GM12878 (cell line): ENCODE measurements at regions not wholly inside any gene's neighbourhood (a gene's known extent, or its start where the extent isn't known, plus 50 kb on each side); places are given as distances from the start of the nearest gene placed in this dataset.

ENCODE experiments used
- ATAC-seq: fragments of 200-7000 bp; cut with Tn5 transposase; 3 replicates; pipeline ENCODE4 v1.9.1; 2020; ENCODE audit warnings: mild to moderate bottlenecking, moderate library complexity
- BruUV-seq: library from RNA; stranded (reverse); fragments of 400-500 nt; replicated peaks from 2 replicates; lab custom pipeline; 2021; lab: Mats Ljungman, UMichigan
- CTCF ChIA-PET: fragments of 300-600 bp; sonication (Branson Sonifier 250); formaldehyde crosslinking; extraction: SDS; loops from one replicate; lab custom pipeline; 2021; ENCODE audit warnings: inconsistent platforms; lab: Yijun Ruan, JAX
- POLR2A ChIA-PET: fragments of 350-600 bp; formaldehyde crosslinking; extraction: SDS; loops from one replicate; lab custom pipeline; 2021; ENCODE audit warnings: inconsistent platforms; lab: Charles Lee
- RAD21 ChIA-PET: fragments of 300-600 bp; sonication (Branson Sonifier 250); formaldehyde crosslinking; loops from one replicate; lab custom pipeline; 2023; ENCODE audit warnings: antibody characterized with exemption; ENCODE audit not compliant: unreplicated experiment; lab: Charles Lee
- SMC1A ChIA-PET: fragments of 300-600 bp; sonication (Branson Sonifier 250); formaldehyde crosslinking; loops from one replicate; lab custom pipeline; 2023; ENCODE audit not compliant: unreplicated experiment, uncharacterized antibody; lab: Charles Lee
- DNase-seq: peaks from one replicate; pipeline ENCODE4 v3.0.0-alpha.2; 2011; ENCODE audit warnings: low read depth, low spot score
- FAIRE-seq: peaks from 3 replicates; lab custom pipeline; 2011; peaks lifted over from hg19 to GRCh38; lab: Jason Lieb, UNC
- H2AFZ ChIP-seq: 2 replicates; pipeline ENCODE4 v1.6.0; 2011; ENCODE audit warnings: low read depth, low read length, control low read depth; ENCODE audit not compliant: control insufficient read depth
- H3K27ac ChIP-seq: 2 replicates; pipeline ENCODE4 v1.5.1; 2011; ENCODE audit warnings: control low read depth; ENCODE audit not compliant: control insufficient read depth, insufficient read depth
- H3K27me3 ChIP-seq, 2 experiments: replicated peaks in 1 of 2; 2 replicates each; pipeline versions ENCODE4 v1.6.0 to v1.6.1; 2011; ENCODE audit warnings: low read length in 1 of 2; ENCODE audit not compliant: control insufficient read depth in 2 of 2, insufficient read depth in 2 of 2
- H3K36me3 ChIP-seq, 2 experiments: 2 replicates each; pipeline ENCODE4 v1.5.1; 2011; ENCODE audit warnings: low read length in 1 of 2; ENCODE audit not compliant: control insufficient read depth in 2 of 2, insufficient read depth in 2 of 2
- H3K4me1 ChIP-seq: 2 replicates; pipeline ENCODE4 v1.6.1; 2011; ENCODE audit warnings: mild to moderate bottlenecking, low read length, moderate library complexity, mixed read lengths; ENCODE audit not compliant: control insufficient read depth, insufficient read depth
- H3K4me2 ChIP-seq: 2 replicates; pipeline ENCODE4 v1.6.0; 2011; ENCODE audit warnings: control low read depth; ENCODE audit not compliant: control insufficient read depth, insufficient read depth
- H3K4me3 ChIP-seq: fragments of 200-600 bp; sonication (generic); 2 replicates; pipeline ENCODE4 v1.5.1; 2016
- H3K79me2 ChIP-seq: 2 replicates; pipeline ENCODE4 v1.6.0; 2011; ENCODE audit warnings: low read length; ENCODE audit not compliant: control insufficient read depth, insufficient read depth
- H3K9ac ChIP-seq: 2 replicates; pipeline ENCODE4 v1.8.0; 2011; ENCODE audit warnings: low read length, control low read depth, mixed read lengths; ENCODE audit not compliant: control insufficient read depth, insufficient read depth
- H3K9me3 ChIP-seq: replicated peaks from 3 replicates; pipeline ENCODE4 v1.5.1; 2011; ENCODE audit warnings: mild to moderate bottlenecking, low read length; ENCODE audit not compliant: control insufficient read depth, insufficient read depth
- H4K20me1 ChIP-seq: 2 replicates; pipeline ENCODE4 v1.6.0; 2011; ENCODE audit not compliant: control insufficient read depth, insufficient read depth
- BRCA1 ChIP-seq: IDR thresholded peaks from 2 replicates; pipeline ENCODE4 v1.6.1; 2011; ENCODE audit warnings: low read depth, low read length, improper control_type of control experiment
- CEBPB ChIP-seq, 2 experiments: fragments of 150-350 bp in 1 of 2; IDR thresholded peaks; 2 replicates each; pipeline ENCODE4 v1.6.1; 2012 to 2014; ENCODE audit warnings: low read depth in 2 of 2, low read length in 2 of 2, borderline replicate concordance in 1 of 2, inconsistent platforms in 1 of 2
- CTCF ChIP-seq, 3 experiments: IDR thresholded peaks in 2 of 3; conservative IDR thresholded peaks in 1 of 3; 2 replicates each; pipeline ENCODE4 v1.5.1; 2011; ENCODE audit warnings: low read depth in 3 of 3, low read length in 3 of 3, mild to moderate bottlenecking in 3 of 3, control low read depth in 2 of 3, moderate library complexity in 2 of 3, inconsistent platforms in 1 of 3, mixed read lengths in 1 of 3; ENCODE audit not compliant: control insufficient read depth in 2 of 3, insufficient read depth in 1 of 3; ENCODE audit errors: extremely low read depth in 1 of 3
- E2F4 ChIP-seq: IDR thresholded peaks from 2 replicates; pipeline ENCODE4 v1.6.1; 2012; ENCODE audit warnings: low read depth, low read length, improper control_type of control experiment
- E2F8 ChIP-seq: fragments of 450-650 bp; IDR thresholded peaks from 2 replicates; pipeline ENCODE4 v1.6.1; 2018; ENCODE audit warnings: mild to moderate bottlenecking, low read depth, moderate library complexity; ENCODE audit not compliant: partially characterized antibody
- GATAD2B ChIP-seq: fragments of 450-650 bp; conservative IDR thresholded peaks from 2 replicates; pipeline ENCODE4 v1.6.1; 2017; ENCODE audit warnings: low read depth, mild to moderate bottlenecking, moderate library complexity
- IKZF1 ChIP-seq: fragments of 450-650 bp; conservative IDR thresholded peaks from 2 replicates; pipeline ENCODE4 v1.6.1; 2017; ENCODE audit warnings: antibody characterized with exemption, mild to moderate bottlenecking
- KLF5 ChIP-seq: fragments of 450-650 bp; IDR thresholded peaks from 2 replicates; pipeline ENCODE4 v1.6.1; 2014; ENCODE audit warnings: mild to moderate bottlenecking; ENCODE audit not compliant: partially characterized antibody
- MEF2B ChIP-seq: fragments of 450-650 bp; IDR thresholded peaks from 2 replicates; pipeline ENCODE4 v1.6.1; 2018; ENCODE audit warnings: mild to moderate bottlenecking, moderate library complexity; ENCODE audit not compliant: partially characterized antibody, poor library complexity, severe bottlenecking
- NRF1 ChIP-seq: conservative IDR thresholded peaks from 2 replicates; pipeline ENCODE4 v1.6.1; 2011; ENCODE audit warnings: mild to moderate bottlenecking, low read depth, low read length, improper control_type of control experiment
- POLR2AphosphoS2 ChIP-seq: IDR thresholded peaks from 2 replicates; pipeline ENCODE4 v1.6.1; 2011; ENCODE audit warnings: low read depth, mild to moderate bottlenecking, low read length, improper control_type of control experiment, moderate library complexity
- SP1 ChIP-seq: IDR thresholded peaks from one replicate; pipeline ENCODE4 v1.6.1; 2011; ENCODE audit warnings: low read depth, low read length
- SPI1 ChIP-seq: IDR thresholded peaks from 2 replicates; pipeline ENCODE4 v1.6.1; 2011; ENCODE audit warnings: low read depth, mild to moderate bottlenecking, low read length, moderate library complexity, borderline replicate concordance; ENCODE audit not compliant: insufficient read depth
- SUPT20H ChIP-seq: IDR thresholded peaks from 2 replicates; pipeline ENCODE4 v1.6.1; 2011; ENCODE audit warnings: low read depth, mild to moderate bottlenecking, low read length, moderate library complexity, borderline replicate concordance; ENCODE audit not compliant: control insufficient read depth
- whole genome bisulfite sequencing: methylation state at CpG from one replicate; pipeline ENCODE4 v1.1.6; 2016; ENCODE audit warnings: low lambda C conversion rate; ENCODE audit not compliant: insufficient replicate concordance, insufficient coverage; ENCODE audit errors: missing lambda C conversion rate; 5-methylcytosine and 5-hydroxymethylcytosine counted together
- in situ Hi-C: fragments of 300-500 bp; cut with MboI; formaldehyde crosslinking; loops from 9 replicates; pipeline ENCODE4 v1.14.3; 2018; ENCODE audit warnings: mixed read lengths
- intact Hi-C: fragments of 100-400 bp; cut with micrococcal nuclease; formaldehyde crosslinking; loops from one replicate; pipeline ENCODE4 v1.14.2; 2022; ENCODE audit not compliant: unreplicated experiment

GRCh38 chr4:52312722-52313121 lies 261.6 kb downstream of the SPATA18 start (continued):
- TF ChIP-seq E2F8 (no peak), POLR2AphosphoS2 (no peak)

GRCh38 chr4:52317361-52317879 lies 266.3 kb downstream of the SPATA18 start:
- Histone ChIP-seq H4K20me1 (no peaks in the 10 kb centered on the region), H3K4me2 (no peak overlapping the region), H3K4me3 (no peak overlapping the region), H3K36me3 (no peaks in the 10 kb centered on the region), H3K9ac (no peak overlapping the region), H3K9me3 (no peaks in the 10 kb centered on the region), H3K79me2 (no peaks in the 10 kb centered on the region), H3K4me1 (no peaks in the 10 kb centered on the region), H3K27ac (no peak overlapping the region), H3K27me3 (no peaks in the 10 kb centered on the region), H2AFZ (no peak overlapping the region)
- 0% methylated on average over 3 of the region's 3 CpGs for WGBS
- intact Hi-C loops = no loop called here
- in situ Hi-C loops = no loop called here
- ATAC-seq (no peak), FAIRE-seq (no peak), DNase-seq (no peak)
- RAD21 ChIA-PET = no interaction called here
- CTCF ChIA-PET = interaction anchor here (0.7 kb wide), 1 partner anchor 439 kb away, joined by 3 read pairs; no protein-coding TSS in a partner anchor
- no TSS peak for BruUV-seq
- POLR2A ChIA-PET = no interaction called here
- SMC1A ChIA-PET = no interaction called here
- TF ChIP-seq GATAD2B (no peak), E2F4 (no peak), SPI1 (no peak), NRF1 (no peak), CEBPB (IDR thresholded peaks at IDR 0.05; ENCODE audit: borderline replicate concordance in 1 of 2, low read depth in 2 of 2, low read length in 2 of 2) (no peak), SP1 (no peak), IKZF1 (no peak), SUPT20H (no peak), BRCA1 (no peak), KLF5 (no peak), CTCF (IDR thresholded peaks at IDR 0.05 in 2 of 3, conservative IDR thresholded peaks at IDR 0.05 in 1 of 3; ENCODE audit: control insufficient read depth in 2 of 3, extremely low read depth in 1 of 3, insufficient read depth in 1 of 3, low read depth in 3 of 3, low read length in 3 of 3) (no peak), MEF2B (no peak)
